IMR-90 (cell line): ENCODE measurements at regions not wholly inside any gene's neighbourhood (a gene's known extent, or its start where the extent isn't known, plus 50 kb on each side); places are given as distances from the start of the nearest gene placed in this dataset.

Source experiments
- POLR2A ChIP-seq: IDR thresholded peaks from 2 replicates; pipeline ENCODE4 v1.6.1; 2012; ENCODE audit warnings: mild to moderate bottlenecking, low read depth, low read length
- TF ChIP-seq, protein P1 (sequence below): fragments of 150-350 bp; IDR thresholded peaks from 2 replicates; pipeline ENCODE4 v1.6.1; 2017; ENCODE audit warnings: mild to moderate bottlenecking, antibody characterized with exemption, low read length, low read depth

DNA sequence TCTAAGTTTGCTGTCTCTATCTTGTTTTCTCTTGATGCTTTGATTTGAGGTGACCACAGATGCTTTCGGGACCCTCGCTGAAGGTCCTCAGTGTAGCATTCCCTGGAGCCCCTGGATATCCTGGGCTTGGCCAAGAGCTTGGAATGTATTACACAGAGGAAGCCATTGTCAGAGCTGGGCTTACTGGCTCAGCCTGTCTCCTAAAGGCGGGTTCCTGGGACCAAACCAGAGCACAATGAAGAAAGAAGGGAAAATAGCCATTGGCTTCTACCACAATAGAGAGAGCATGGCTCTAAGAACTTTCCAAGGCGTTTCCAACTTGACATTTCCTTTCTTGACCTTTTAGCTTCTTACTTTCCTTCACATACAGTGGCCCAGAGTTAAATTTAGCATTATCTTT, 229.3 kb downstream of the HS3ST3A1 start:
- no peak for TF ChIP-seq POLR2A
- TF ChIP-seq, protein P1, sequence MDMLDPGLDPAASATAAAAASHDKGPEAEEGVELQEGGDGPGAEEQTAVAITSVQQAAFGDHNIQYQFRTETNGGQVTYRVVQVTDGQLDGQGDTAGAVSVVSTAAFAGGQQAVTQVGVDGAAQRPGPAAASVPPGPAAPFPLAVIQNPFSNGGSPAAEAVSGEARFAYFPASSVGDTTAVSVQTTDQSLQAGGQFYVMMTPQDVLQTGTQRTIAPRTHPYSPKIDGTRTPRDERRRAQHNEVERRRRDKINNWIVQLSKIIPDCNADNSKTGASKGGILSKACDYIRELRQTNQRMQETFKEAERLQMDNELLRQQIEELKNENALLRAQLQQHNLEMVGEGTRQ, result no peak
